HG02938 (cell line): ENCODE measurements at regions not wholly inside any gene's neighbourhood (a gene's known extent, or its start where the extent isn't known, plus 50 kb on each side); places are given as distances from the start of the nearest gene placed in this dataset.
"Not testable (repeated sequence)": the region's sequence is repeated elsewhere in the genome, so short reads cannot be mapped to it uniquely, and the experiment has no call there.

Source experiments
- ATAC-seq: cut with Tn5 transposase; IDR thresholded peaks from one replicate; pipeline ENCODE4 v1.9.1; 2021; ENCODE audit warnings: mild to moderate bottlenecking, moderate library complexity; ENCODE audit not compliant: unreplicated experiment

DNA sequence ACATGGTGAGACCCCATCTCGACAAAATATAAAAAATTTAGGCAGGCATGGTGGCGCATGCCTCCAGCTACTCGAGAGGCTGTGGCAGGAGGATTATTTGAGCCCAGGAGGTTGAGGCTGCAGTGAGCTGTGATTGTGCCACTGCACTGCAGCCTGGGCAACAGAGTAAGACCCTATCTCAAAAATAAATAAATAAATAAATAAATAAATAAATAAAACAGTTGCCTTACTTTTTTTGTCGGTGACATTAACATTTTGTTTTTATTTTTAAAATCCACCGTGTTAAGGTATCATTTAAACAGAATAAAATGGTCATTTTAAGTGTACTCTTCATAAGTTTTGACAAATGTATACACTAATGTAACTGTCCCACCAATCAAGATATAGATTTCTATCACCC is 57.0 kb downstream of the RASL11A start:
- ATAC-seq: no peak

DNA sequence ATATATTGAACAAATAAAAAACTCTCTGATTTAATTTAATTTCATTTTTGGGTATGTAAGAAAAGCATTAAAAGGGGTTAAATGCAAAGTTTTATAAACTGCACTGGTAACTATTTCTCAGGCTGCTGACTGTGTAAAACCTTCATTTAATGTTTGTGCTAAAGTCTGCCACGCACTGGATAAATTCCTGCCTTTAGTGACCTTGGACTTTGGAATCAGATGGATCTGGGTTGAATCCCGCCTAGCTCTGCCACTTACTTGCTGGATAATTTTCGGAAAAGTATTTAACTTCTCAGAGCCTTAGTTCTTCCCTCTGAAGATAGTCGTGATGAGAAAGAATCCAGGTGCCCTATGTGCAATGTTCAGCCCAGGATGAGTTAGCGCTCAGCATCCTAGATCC is 58.6 kb downstream of the RASL11A start:
- ATAC-seq: no peak

DNA sequence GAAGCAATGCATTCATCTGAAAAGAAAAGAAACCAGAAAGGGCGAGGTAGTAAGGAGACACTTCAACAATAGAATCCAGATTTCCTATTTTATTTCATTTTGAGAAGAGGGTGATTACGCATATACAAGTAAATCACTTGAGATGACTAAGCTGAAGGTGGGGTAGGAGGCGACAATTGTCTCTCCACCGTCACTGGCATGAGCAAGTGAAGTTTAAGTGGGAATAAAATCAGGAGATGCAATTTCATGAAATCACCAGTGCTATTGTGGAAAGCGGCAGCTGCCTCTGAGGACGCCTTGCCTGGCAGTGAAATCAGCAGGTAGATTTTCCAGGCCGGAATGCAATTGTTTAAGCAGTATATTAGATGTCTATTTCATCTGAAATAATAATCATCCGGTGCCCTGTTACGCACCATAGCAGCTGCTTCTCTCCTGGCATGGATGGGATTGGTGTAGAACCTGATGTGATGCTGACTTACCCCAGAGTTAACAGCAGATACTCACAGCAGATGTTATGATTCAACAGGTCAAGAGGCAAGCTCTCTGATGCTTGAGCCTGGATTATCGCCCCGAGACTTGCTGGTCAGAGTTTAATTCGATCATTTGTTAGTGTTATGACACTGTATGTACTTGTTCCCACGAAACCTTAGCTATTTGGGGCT is 64.3 kb downstream of the RASL11A start:
- no peak for ATAC-seq

DNA sequence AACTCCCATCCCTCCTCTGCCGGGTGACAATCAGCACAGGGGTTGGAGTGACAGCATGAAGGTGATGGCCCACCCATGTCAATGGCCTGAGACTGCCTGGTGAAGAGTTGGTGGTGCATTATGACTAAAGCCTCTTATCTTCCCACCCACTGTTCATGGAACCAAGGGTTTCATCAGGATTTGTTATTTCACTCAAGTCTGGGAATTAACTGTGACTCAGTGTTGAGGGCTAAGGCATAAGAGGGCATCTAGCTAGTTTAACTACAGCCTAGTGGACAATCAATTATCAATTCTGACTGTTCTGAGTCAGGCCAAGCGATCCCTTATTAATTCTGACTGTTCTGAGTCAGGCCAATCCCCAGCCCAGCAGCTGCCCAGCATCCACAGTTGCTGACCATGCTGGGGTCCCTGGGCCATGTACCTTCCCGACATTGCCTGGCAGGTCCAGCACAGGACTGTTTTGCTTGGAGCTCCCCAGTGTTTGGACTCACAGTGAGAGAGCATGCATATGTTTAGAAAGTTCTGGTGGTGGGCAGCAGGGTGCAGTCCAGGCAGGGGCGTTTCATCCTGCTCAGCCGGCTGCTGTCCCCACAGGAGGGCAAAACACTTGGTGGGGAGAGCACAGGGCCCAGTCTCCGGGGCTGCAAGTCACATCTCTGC is 65.5 kb downstream of the RASL11A start:
- no peak for ATAC-seq

DNA sequence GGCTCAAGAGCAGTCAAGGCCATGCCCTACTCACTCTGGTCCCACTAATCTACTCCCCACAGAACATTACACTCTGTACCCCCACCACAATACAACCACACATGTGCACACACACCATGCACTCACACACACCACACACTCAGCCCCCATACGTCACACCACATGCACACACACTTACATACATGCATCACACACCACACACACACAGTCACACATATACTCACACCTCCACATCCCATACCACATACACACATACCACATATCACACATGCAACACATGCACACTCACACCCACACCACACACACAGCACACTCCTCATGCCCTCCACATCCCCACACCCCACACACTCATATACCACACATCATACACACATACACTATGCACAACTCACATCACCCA is 67.6 kb downstream of the RASL11A start:
- no peak for ATAC-seq

GRCh38 chr13:27338816-27339215 is 68.2 kb downstream of the RASL11A start:
- ATAC-seq: no peak

GRCh38 chr13:27339299-27339698 is 68.7 kb downstream of the RASL11A start:
- no peak for ATAC-seq

DNA sequence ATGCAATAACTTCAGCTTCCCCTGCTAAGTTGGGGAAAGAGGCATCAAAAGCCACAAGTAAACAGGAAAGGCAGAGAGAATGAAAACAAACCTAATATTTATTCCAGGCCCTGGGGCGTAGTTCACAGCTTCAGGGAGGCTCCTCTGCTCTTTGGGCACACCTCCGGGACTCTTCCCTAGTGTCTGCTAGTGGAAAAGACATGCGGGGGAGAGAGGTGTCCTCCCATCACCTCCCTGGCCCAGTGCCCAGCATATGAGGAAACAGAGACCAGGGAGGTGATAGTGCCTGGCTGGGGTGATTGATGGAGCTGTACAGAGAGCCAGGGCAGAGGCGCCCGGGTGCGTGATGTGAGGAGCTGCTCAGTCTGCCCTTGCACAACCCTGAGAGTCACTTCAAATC is 71.0 kb downstream of the RASL11A start:
- no peak for ATAC-seq

DNA sequence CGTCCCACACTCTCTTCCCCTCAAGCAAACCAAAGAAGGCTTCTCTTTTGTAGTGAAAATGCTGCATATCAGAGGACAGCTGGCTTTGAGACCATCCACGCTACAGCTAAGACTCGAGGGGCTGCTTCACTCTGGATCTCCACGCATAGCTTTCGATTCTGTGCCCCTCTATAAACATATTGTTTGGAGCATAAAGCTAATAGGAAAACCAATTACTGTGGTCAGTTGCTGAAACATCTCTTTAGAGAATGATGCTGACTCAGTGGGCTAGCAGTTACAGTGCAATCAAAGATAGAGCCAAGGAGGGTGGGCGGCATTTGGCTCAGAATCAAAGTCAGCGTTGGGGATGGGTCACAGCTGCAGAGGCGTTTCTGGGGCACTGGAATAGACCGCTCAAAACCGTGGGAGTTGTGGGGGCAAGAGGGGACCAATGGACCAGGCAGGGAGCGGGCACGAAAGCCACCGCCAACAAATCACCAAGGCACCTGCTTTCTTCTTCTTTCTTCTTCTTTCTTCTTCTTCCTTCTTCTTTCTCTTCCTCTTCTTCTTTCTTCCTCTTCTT is 76.7 kb downstream of the RASL11A start:
- no peak for ATAC-seq

DNA sequence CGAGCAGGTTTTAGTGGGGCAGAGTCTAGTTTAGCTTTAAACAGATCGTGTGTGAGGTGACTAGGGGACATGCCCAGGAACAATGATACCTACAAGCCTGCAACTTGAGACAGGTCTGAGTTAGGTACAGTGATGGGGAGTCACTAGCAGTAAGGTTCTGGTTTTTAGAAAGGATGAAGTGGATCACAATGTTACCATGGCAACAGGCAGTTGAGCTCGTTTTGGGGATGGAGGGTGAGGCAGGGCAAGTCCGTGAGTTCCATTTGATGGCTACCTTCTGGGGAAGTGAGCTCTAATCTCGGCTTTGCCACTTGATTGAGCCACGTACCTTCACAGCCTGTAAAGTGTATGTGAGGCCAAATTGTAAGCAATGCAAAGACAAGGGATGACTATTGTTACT is 76.0 kb upstream of the GTF3A start:
- ATAC-seq: no peak

DNA sequence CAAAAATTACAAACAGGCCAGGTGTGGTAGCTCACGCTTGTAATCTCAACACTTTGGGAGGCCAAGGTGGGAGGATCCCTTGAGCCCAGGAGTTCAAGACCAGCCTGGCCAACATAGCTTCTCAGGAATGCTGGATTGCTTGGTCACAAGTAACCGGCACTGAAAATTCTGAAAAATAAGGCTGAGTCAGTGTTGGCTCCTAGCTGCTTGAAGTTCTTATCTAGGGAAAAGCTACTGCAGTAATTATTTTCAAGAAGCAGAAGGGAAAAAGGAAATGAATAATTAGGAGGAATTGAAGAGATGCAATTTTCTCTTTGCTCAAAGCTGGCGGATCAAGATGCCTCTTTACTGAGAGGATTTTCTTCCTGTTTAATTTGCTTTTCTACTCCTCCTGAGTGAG is 75.0 kb upstream of the GTF3A start:
- ATAC-seq: no peak

- ATAC-seq: not testable (repeated sequence)
Measured at GRCh38 chr13:27350825-27351224, 73.6 kb upstream of the GTF3A start.

DNA sequence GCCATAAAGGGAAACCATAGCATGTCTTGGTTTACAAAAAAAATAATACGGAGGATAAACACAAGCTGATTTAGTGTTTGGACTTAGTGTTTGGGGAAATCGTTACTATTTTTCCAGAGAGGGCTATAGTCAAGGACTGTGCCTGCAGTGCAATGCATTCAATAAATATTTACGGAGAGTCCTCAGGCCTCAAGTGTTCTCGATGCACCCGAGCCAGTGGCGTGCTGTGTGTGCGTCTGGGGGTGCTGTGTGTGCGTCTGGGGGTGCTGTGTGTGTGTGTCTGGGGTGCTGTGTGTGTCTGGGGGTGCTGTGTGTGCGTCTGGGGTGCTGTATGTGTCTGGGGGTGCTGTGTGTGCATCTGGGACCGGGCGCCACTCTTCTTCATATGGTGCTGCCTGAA is 71.7 kb upstream of the GTF3A start:
- peak; percentile 9 for ATAC-seq

DNA sequence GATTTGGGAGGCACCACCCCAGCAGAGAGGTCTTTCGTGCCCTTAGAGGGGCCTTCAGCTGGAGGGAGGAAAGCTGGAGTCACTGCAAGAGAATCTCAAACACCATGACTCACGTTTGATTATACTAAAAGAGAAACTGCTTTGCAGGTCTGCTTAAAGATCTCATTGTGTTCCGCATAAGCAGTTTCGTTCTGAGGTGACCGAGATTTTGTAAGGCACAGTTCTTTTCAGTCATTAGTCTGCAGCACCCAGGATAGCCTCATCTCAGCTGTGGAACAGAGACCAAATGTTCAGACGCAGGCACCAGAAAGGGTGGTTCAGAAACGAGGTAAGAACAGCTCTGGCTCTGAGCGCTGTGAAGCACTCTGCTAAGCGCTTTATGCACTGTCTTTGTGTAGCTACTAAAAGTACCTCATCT is 71.2 kb upstream of the GTF3A start:
- peak; percentile 94 for ATAC-seq

- ATAC-seq: no peak
Measured at GRCh38 chr13:27353708-27354107, 70.7 kb upstream of the GTF3A start.

GRCh38 chr13:27354379-27354778 is 70.0 kb upstream of the GTF3A start:
- ATAC-seq: no peak

- ATAC-seq: no peak
Measured at GRCh38 chr13:27355894-27356293, 68.5 kb upstream of the GTF3A start.

- no peak for ATAC-seq
Measured at GRCh38 chr13:27358420-27358819, 66.0 kb upstream of the GTF3A start.

DNA sequence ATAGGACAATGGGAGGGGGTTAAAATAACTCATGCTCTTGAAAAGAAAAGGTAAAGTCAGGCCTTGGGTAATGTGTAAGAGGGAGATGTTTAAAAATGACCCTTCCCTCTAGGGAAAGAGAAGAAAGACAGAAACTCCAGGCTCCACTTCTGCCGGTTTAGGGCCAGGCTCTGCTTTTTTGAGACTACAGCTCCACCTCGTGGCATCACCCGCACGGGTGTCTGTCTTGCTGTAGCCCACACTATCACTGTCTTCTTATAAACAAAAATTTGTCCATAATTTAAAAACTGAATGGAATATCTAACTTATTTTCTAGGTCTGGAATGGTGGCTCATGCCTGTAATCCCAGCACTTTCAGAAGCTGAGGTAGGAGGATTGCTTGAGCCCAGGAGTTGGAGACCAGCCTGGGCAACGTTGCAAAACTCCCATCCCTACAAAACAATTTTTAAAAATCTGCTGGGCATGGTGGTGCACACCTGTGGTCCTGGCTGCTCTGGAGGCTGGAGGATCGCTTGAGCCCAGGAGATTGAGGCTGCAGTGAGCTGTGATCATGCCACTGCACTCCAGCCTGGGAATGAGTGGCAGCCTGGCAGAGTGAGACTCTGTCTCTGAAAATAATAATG is 65.1 kb upstream of the GTF3A start:
- ATAC-seq: no peak

DNA sequence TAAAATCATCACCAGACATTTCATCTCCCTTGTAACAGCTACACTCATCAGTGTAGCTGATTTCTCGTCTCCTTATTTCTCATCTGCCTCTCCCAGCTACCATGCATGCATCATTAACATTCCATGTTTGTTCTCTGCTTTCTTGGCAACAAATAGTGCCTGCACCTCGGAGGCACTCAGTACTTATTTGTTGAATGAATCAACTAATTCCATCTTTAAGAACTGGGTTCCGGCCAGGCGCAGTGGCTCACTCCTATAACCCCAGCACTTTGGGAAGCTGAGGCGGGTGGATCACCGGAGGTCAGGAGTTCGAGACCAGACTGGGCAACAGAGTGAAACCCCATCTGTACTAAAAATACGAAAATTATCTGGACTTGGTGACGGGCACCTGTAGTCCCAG is 63.9 kb upstream of the GTF3A start:
- no peak for ATAC-seq

- peak; percentile 84 for ATAC-seq
Measured at GRCh38 chr13:27362064-27362751, 62.2 kb upstream of the GTF3A start.
